H1 (cell line): ENCODE measurements at regions not wholly inside any gene's neighbourhood (a gene's known extent, or its start where the extent isn't known, plus 50 kb on each side); places are given as distances from the start of the nearest gene placed in this dataset.

Experiments used
- CTCF ChIA-PET: fragments of 300-600 bp; sonication (Branson Sonifier 250); formaldehyde crosslinking; loops from one replicate; lab custom pipeline; 2021; ENCODE audit not compliant: partially characterized antibody; lab: Charles Lee
- POLR2A ChIA-PET: fragments of 300-600 bp; sonication (Branson Sonifier 250); formaldehyde crosslinking; loops from one replicate; lab custom pipeline; 2021; ENCODE audit warnings: inconsistent platforms; ENCODE audit not compliant: partially characterized antibody; lab: Charles Lee
- DNase-seq, 2 experiments: peaks; one replicate each; pipeline versions ENCODE4 v3.0.0 to v3.0.0-alpha.2; 2010 to 2022; ENCODE audit warnings: low spot score in 2 of 2, low read depth in 1 of 2, mixed read lengths in 1 of 2
- FAIRE-seq: peaks from 2 replicates; lab custom pipeline; 2011; peaks lifted over from hg19 to GRCh38; lab: Jason Lieb, UNC
- H2AFZ ChIP-seq: 2 replicates; pipeline ENCODE4 v1.8.1; 2012; ENCODE audit warnings: low read length, inconsistent platforms
- H2AK5ac ChIP-seq: 2 replicates; pipeline ENCODE4 v1.6.1; 2013; ENCODE audit warnings: low read depth, low read length
- H2BK120ac ChIP-seq: replicated peaks from 2 replicates; pipeline ENCODE3; 2013; ENCODE audit warnings: low read depth, low read length, inconsistent platforms
- H2BK12ac ChIP-seq: 2 replicates; pipeline ENCODE4 v1.6.1; 2013; ENCODE audit warnings: low read depth, low read length
- H2BK15ac ChIP-seq: 2 replicates; pipeline ENCODE4 v1.6.1; 2013; ENCODE audit warnings: low read length
- H2BK20ac ChIP-seq: 2 replicates; pipeline ENCODE4 v1.6.1; 2013; ENCODE audit warnings: low read length
- H2BK5ac ChIP-seq: 2 replicates; pipeline ENCODE4 v1.6.1; 2013; ENCODE audit warnings: low read depth, low read length
- H3K14ac ChIP-seq: 2 replicates; pipeline ENCODE4 v1.6.1; 2013; ENCODE audit warnings: inconsistent platforms; ENCODE audit not compliant: insufficient read length
- H3K18ac ChIP-seq: 2 replicates; pipeline ENCODE4 v1.6.1; 2013; ENCODE audit warnings: low read length; ENCODE audit errors: extremely low read depth
- H3K23ac ChIP-seq: 2 replicates; pipeline ENCODE4 v1.6.1; 2013; ENCODE audit warnings: inconsistent platforms; ENCODE audit not compliant: insufficient read length
- H3K23me2 ChIP-seq: 2 replicates; pipeline ENCODE4 v1.6.1; 2013; ENCODE audit warnings: low read depth, low read length
- H3K27ac ChIP-seq: 2 replicates; pipeline ENCODE4 v1.6.1; 2011; ENCODE audit warnings: low read depth, low read length, inconsistent platforms
- H3K27me3 ChIP-seq, 4 experiments: replicated peaks in 1 of 4; 1 replicate in 1 of 4; 2 replicates in 3 of 4; pipeline versions ENCODE4 v1.6.1 to v1.8.1; 2011 to 2013; ENCODE audit warnings: low read length in 3 of 4, mild to moderate bottlenecking in 3 of 4, inconsistent platforms in 2 of 4, mixed read lengths in 2 of 4, moderate library complexity in 1 of 4; ENCODE audit not compliant: control insufficient read depth in 3 of 4, insufficient read depth in 3 of 4; ENCODE audit errors: extremely low read depth in 1 of 4
- H3K36me3 ChIP-seq, 4 experiments: 2 replicates each; pipeline versions ENCODE4 v1.6.1 to v1.8.1; 2011 to 2013; ENCODE audit warnings: mild to moderate bottlenecking in 4 of 4, low read length in 3 of 4, moderate library complexity in 2 of 4, control low read depth in 1 of 4, inconsistent platforms in 1 of 4; ENCODE audit not compliant: insufficient read depth in 4 of 4, control insufficient read depth in 2 of 4
- H3K4ac ChIP-seq: replicated peaks from 2 replicates; pipeline ENCODE3; 2013; ENCODE audit warnings: low read length, low read depth, mixed read lengths, inconsistent platforms; ENCODE audit not compliant: insufficient read length
- H3K4me1 ChIP-seq, 4 experiments: replicated peaks in 1 of 4; 1 replicate in 1 of 4; 2 replicates in 3 of 4; pipeline versions ENCODE4 v1.6.1 to v1.8.1; 2011 to 2013; ENCODE audit warnings: low read length in 3 of 4, inconsistent platforms in 2 of 4, mixed read lengths in 1 of 4; ENCODE audit not compliant: insufficient read depth in 4 of 4, control insufficient read depth in 3 of 4
- H3K4me2 ChIP-seq, 2 experiments: 2 replicates each; pipeline versions ENCODE4 v1.6.1 to v1.8.1; 2011 to 2013; ENCODE audit warnings: low read depth in 2 of 2, low read length in 2 of 2, control low read depth in 1 of 2, inconsistent platforms in 1 of 2, mild to moderate bottlenecking in 1 of 2; ENCODE audit not compliant: insufficient read depth in 1 of 2
- H3K4me3 ChIP-seq, 4 experiments: fragments of 200-600, 300-600 bp in 1 of 4; sonication (generic), shearing (Covaris generic), sonication (Bioruptor Twin) in 1 of 4; 2 replicates each; pipeline versions ENCODE4 v1.5.1 to v1.8.1; 2011 to 2016; ENCODE audit warnings: low read length in 4 of 4, low read depth in 3 of 4, control low read depth in 2 of 4, inconsistent platforms in 2 of 4, mild to moderate bottlenecking in 2 of 4, mixed read lengths in 1 of 4, moderate library complexity in 1 of 4; ENCODE audit not compliant: insufficient read depth in 2 of 4; ENCODE audit errors: extremely low read depth in 1 of 4
- H3K56ac ChIP-seq: replicated peaks from 2 replicates; pipeline ENCODE3; 2013; ENCODE audit warnings: low read depth, mild to moderate bottlenecking, mixed read lengths, low read length, inconsistent platforms; ENCODE audit not compliant: insufficient read length
- H3K79me1 ChIP-seq: 2 replicates; pipeline ENCODE4 v1.6.1; 2013; ENCODE audit warnings: low read depth, low read length, control low read depth
- H3K79me2 ChIP-seq, 2 experiments: 2 replicates each; pipeline versions ENCODE4 v1.6.1 to v1.8.1; 2012 to 2013; ENCODE audit warnings: low read length in 2 of 2, mild to moderate bottlenecking in 2 of 2, inconsistent platforms in 1 of 2; ENCODE audit not compliant: insufficient read depth in 2 of 2, control insufficient read depth in 1 of 2
- H3K9ac ChIP-seq, 4 experiments: replicated peaks in 1 of 4; 1 replicate in 1 of 4; 2 replicates in 3 of 4; pipeline versions ENCODE4 v1.6.1 to v1.8.1; 2011 to 2013; ENCODE audit warnings: low read depth in 3 of 4, low read length in 3 of 4, control low read depth in 2 of 4, mild to moderate bottlenecking in 2 of 4, moderate library complexity in 2 of 4, inconsistent platforms in 1 of 4; ENCODE audit errors: extremely low read depth in 1 of 4
- H3K9me3 ChIP-seq, 2 experiments: 2 replicates each; pipeline versions ENCODE4 v1.6.1 to v1.8.1; 2012 to 2013; ENCODE audit warnings: mild to moderate bottlenecking in 2 of 2, moderate library complexity in 2 of 2, control low read depth in 1 of 2, inconsistent platforms in 1 of 2, low read depth in 1 of 2, low read length in 1 of 2, mixed read lengths in 1 of 2; ENCODE audit not compliant: insufficient read depth in 2 of 2
- H4K20me1 ChIP-seq, 2 experiments: replicated peaks in 1 of 2; 2 replicates each; pipeline versions ENCODE3 to v1.8.1; 2011 to 2013; ENCODE audit warnings: inconsistent platforms in 2 of 2, low read length in 2 of 2, mild to moderate bottlenecking in 1 of 2; ENCODE audit not compliant: insufficient read depth in 2 of 2, control insufficient read depth in 1 of 2
- H4K5ac ChIP-seq: 2 replicates; pipeline ENCODE4 v1.6.1; 2013; ENCODE audit warnings: low read length, low read depth, mixed read lengths, inconsistent platforms; ENCODE audit not compliant: insufficient read length
- H4K8ac ChIP-seq: 2 replicates; pipeline ENCODE4 v1.8.0; 2013; ENCODE audit warnings: mild to moderate bottlenecking, moderate library complexity, low read length, inconsistent platforms; ENCODE audit not compliant: insufficient read depth; ENCODE audit errors: extremely low read depth
- H4K91ac ChIP-seq: replicated peaks from 2 replicates; pipeline ENCODE3; 2013; ENCODE audit warnings: low read length, mixed read lengths, inconsistent platforms; ENCODE audit not compliant: insufficient read length
- EP300 ChIP-seq, 2 experiments: IDR thresholded peaks; 1 replicate in 1 of 2; 2 replicates in 1 of 2; pipeline ENCODE4 v1.6.1; 2011 to 2012; ENCODE audit warnings: low read depth in 2 of 2, low read length in 2 of 2, mild to moderate bottlenecking in 2 of 2, borderline replicate concordance in 1 of 2, inconsistent platforms in 1 of 2, moderate library complexity in 1 of 2
- SUZ12 ChIP-seq: fragments of 200-600 bp; sonication (generic); IDR thresholded peaks from 2 replicates; pipeline ENCODE4 v1.6.1; 2012; ENCODE audit warnings: mild to moderate bottlenecking, inconsistent platforms, low read length, moderate library complexity, mixed read lengths
- WGBS, 2 experiments: shearing (Covaris generic) in 1 of 2; methylation state at CpG; one replicate each; pipeline versions ENCODE4 v1.1.6 to v1.1.7; 2013 to 2015; ENCODE audit warnings: low lambda C conversion rate in 2 of 2, mixed read lengths in 2 of 2, inconsistent platforms in 1 of 2, low coverage in 1 of 2, missing lambda C conversion rate in 1 of 2; ENCODE audit not compliant: insufficient replicate concordance in 2 of 2, insufficient coverage in 1 of 2, insufficient read length in 1 of 2; ENCODE audit errors: extremely low coverage in 1 of 2, missing lambda C conversion rate in 1 of 2; 5-methylcytosine and 5-hydroxymethylcytosine counted together

DNA sequence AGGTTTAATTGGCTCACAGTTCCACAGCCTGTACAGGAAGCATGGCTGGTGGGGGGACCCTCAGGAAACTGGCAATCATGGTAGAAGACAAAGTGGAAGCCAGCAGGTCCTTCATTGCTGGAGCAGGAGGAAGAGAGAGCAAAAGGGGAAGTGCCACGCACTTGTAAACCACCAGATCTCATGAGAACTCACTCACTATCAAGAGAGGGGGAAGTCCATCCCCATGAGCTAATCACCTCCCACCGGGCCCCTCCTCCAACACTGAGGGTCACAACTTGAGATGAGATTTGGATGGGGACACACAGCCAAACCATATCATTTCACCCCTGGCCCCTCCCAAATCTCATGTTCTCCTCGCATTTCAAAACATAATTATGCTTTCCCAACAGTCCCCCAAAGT, 171.9 kb upstream of the CACNA2D1 start:
- Histone ChIP-seq H4K91ac (no peak overlapping the region), H3K4ac (no peak overlapping the region), H2BK15ac (no peak overlapping the region), H4K5ac (no peak overlapping the region), H3K18ac (no peak overlapping the region), H3K4me1 (no peaks in the 10 kb centered on the region), H2BK12ac (no peak overlapping the region), H3K27me3 (no peaks in the 10 kb centered on the region), H2AK5ac (no peak overlapping the region), H3K27ac (no peak overlapping the region), H3K23ac (no peak overlapping the region), H3K56ac (no peak overlapping the region), H3K4me3 (no peak overlapping the region), H3K4me2 (no peak overlapping the region), H3K14ac (no peak overlapping the region), H2BK5ac (no peak overlapping the region), H3K23me2 (no peaks in the 10 kb centered on the region; the same call in 1 of the 2 replicates), H3K36me3 (no peaks in the 10 kb centered on the region), H3K79me1 (no peaks in the 10 kb centered on the region), H4K8ac (no peak overlapping the region), H3K9me3 (no peaks in the 10 kb centered on the region), H2BK120ac (no peak overlapping the region), H2AFZ (peak overlapping the region; percentile 85), H3K79me2 (no peaks in the 10 kb centered on the region), H3K9ac (no peak overlapping the region), H4K20me1 (no peaks in the 10 kb centered on the region), H2BK20ac (no peak overlapping the region)
- DNase-seq (no peak), FAIRE-seq (no peak)
- ChIA-PET CTCF (interaction anchor here (0.9 to 1.4 kb wide), 2 partner anchors 9 to 15 kb away, joined by 3 to 5 read pairs; no protein-coding TSS in a partner anchor), POLR2A (no interaction called here)
- TF ChIP-seq SUZ12 (no peak), EP300 (IDR thresholded peaks at IDR 0.05; ENCODE audit: borderline replicate concordance in 1 of 2, low read depth in 2 of 2, low read length in 2 of 2) (no peak)
- WGBS, 2 experiments: 85% methylated on average over 3 of the region's 3 CpGs; no CpG with 5 or more reads in 1 of the 2 experiments
